ENCODE measurements at regions not wholly inside any gene's neighbourhood (a gene's known extent, or its start where the extent isn't known, plus 50 kb on each side); places are given as distances from the start of the nearest gene placed in this dataset.

- Histone ChIP-seq H3K9me3 (ENCODE audit: control insufficient read depth, insufficient read depth, low read depth, low read length) (no peaks in the 10 kb centered on the region), H3K27ac (ENCODE audit: low read depth, low read length) (no peak overlapping the region), H3K4me3 (ENCODE audit: low read depth, low read length) (no peak overlapping the region), H3K4me1 (ENCODE audit: control insufficient read depth, insufficient read depth, low read length) (no peaks in the 10 kb centered on the region), H3K9ac (ENCODE audit: low read length) (no peak overlapping the region), H3K36me3 (ENCODE audit: control insufficient read depth, insufficient read depth, low read length) (no peaks in the 10 kb centered on the region), H3K27me3 (ENCODE audit: control insufficient read depth, insufficient read depth, low read length) (no peaks in the 10 kb centered on the region)
Observed at GRCh38 chr4:111556851-111557250, 588.4 kb upstream of the FAM241A start.

DNA sequence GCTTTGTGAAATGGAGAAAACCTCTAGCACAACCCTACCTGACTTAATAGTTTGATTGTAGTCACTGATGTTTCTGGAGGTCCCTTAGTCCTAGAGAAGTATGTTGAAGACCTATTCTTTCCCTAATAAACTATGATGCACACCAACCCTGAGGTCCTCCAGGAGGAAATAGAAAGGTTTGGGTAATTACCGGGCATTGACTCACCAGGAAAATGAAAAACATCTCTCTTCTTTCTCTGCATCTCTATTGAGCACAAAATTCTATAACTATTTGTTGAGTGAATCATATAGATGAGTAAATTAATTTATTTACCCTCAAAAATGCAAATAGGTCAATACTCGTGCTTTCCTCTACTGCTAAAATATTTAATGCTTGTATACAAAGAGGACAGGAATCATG, 582.4 kb upstream of the FAM241A start:
- Histone ChIP-seq H3K9me3 (ENCODE audit: control insufficient read depth, insufficient read depth, low read depth, low read length) (peaks cover 10% of the 10 kb centered on the region), H3K27ac (ENCODE audit: low read depth, low read length) (no peak overlapping the region), H3K9ac (ENCODE audit: low read length) (no peak overlapping the region), H3K4me1 (ENCODE audit: control insufficient read depth, insufficient read depth, low read length) (no peaks in the 10 kb centered on the region), H3K36me3 (ENCODE audit: control insufficient read depth, insufficient read depth, low read length) (no peaks in the 10 kb centered on the region), H3K27me3 (ENCODE audit: control insufficient read depth, insufficient read depth, low read length) (no peaks in the 10 kb centered on the region), H3K4me3 (ENCODE audit: low read depth, low read length) (no peak overlapping the region)

- no peak overlapping the region for H3K9ac ChIP-seq (ENCODE audit: low read length)
- no peak overlapping the region for H3K27ac ChIP-seq (ENCODE audit: low read depth, low read length)
- no peaks in the 10 kb centered on the region for H3K27me3 ChIP-seq (ENCODE audit: control insufficient read depth, insufficient read depth, low read length)
- no peaks in the 10 kb centered on the region for H3K9me3 ChIP-seq (ENCODE audit: control insufficient read depth, insufficient read depth, low read depth, low read length)
- H3K4me1 ChIP-seq (ENCODE audit: control insufficient read depth, insufficient read depth, low read length): no peaks in the 10 kb centered on the region
- H3K36me3 ChIP-seq (ENCODE audit: control insufficient read depth, insufficient read depth, low read length): no peaks in the 10 kb centered on the region
- H3K4me3 ChIP-seq (ENCODE audit: low read depth, low read length): no peak overlapping the region
Observed at GRCh38 chr4:111572470-111572869, 572.8 kb upstream of the FAM241A start.

- Histone ChIP-seq H3K27me3 (ENCODE audit: control insufficient read depth, insufficient read depth, low read length) (no peaks in the 10 kb centered on the region), H3K9ac (ENCODE audit: low read length) (no peak overlapping the region), H3K4me1 (ENCODE audit: control insufficient read depth, insufficient read depth, low read length) (no peaks in the 10 kb centered on the region), H3K27ac (ENCODE audit: low read depth, low read length) (no peak overlapping the region), H3K9me3 (ENCODE audit: control insufficient read depth, insufficient read depth, low read depth, low read length) (no peaks in the 10 kb centered on the region), H3K36me3 (ENCODE audit: control insufficient read depth, insufficient read depth, low read length) (no peaks in the 10 kb centered on the region), H3K4me3 (ENCODE audit: low read depth, low read length) (no peak overlapping the region)
Observed at GRCh38 chr4:111573386-111573785, 571.9 kb upstream of the FAM241A start.

DNA sequence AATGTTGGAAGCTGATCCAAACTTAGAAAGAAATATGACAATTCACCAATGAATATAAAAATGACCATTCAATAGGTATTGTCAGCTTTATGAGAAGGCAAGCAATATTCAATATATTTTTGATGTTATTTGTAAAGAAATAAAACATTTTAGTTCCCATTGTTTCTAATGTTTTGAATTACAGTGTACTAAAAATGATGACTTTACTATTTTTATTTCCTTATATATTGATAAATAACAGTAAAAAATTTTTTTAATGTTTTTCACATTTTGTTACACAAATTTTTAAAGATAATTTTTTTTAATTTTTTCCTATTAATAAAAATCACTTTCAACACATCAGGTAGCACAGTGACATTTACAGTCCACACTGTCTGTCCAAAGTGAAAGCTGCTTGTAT, 565.5 kb upstream of the FAM241A start:
- Histone ChIP-seq H3K9ac (ENCODE audit: low read length) (no peak overlapping the region), H3K27ac (ENCODE audit: low read depth, low read length) (no peak overlapping the region), H3K4me1 (ENCODE audit: control insufficient read depth, insufficient read depth, low read length) (no peaks in the 10 kb centered on the region), H3K36me3 (ENCODE audit: control insufficient read depth, insufficient read depth, low read length) (no peaks in the 10 kb centered on the region), H3K4me3 (ENCODE audit: low read depth, low read length) (no peak overlapping the region), H3K27me3 (ENCODE audit: control insufficient read depth, insufficient read depth, low read length) (no peaks in the 10 kb centered on the region), H3K9me3 (ENCODE audit: control insufficient read depth, insufficient read depth, low read depth, low read length) (peaks cover 15% of the 10 kb centered on the region)

GRCh38 chr4:111595456-111595855, 549.8 kb upstream of the FAM241A start:
- no peaks in the 10 kb centered on the region for H3K4me1 ChIP-seq (ENCODE audit: control insufficient read depth, insufficient read depth, low read length)
- H3K27ac ChIP-seq (ENCODE audit: low read depth, low read length): no peak overlapping the region
- H3K27me3 ChIP-seq (ENCODE audit: control insufficient read depth, insufficient read depth, low read length): no peaks in the 10 kb centered on the region
- H3K9ac ChIP-seq (ENCODE audit: low read length): no peak overlapping the region
- H3K4me3 ChIP-seq (ENCODE audit: low read depth, low read length): no peak overlapping the region
- H3K9me3 ChIP-seq (ENCODE audit: control insufficient read depth, insufficient read depth, low read depth, low read length): no peaks in the 10 kb centered on the region
- H3K36me3 ChIP-seq (ENCODE audit: control insufficient read depth, insufficient read depth, low read length): no peaks in the 10 kb centered on the region

DNA sequence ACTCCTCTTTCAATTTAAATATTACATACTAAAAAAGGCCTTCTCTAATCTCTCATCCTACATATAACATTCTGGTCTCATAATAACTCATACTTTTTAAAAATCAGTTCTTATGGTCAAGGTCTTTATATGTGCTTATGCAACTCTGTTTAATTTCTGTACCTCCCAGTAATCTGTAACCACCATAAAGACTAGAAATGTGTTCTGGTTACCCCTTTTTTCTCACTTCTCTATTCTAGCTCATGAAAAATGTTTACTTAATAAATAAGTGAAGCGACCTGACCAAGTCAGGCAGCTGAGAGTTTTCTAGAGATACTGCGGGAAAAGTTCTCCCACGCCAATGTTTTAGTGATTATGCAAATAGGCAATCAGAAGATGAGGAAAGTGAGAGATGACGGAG, 548.8 kb upstream of the FAM241A start:
- Histone ChIP-seq H3K27me3 (ENCODE audit: control insufficient read depth, insufficient read depth, low read length) (no peaks in the 10 kb centered on the region), H3K27ac (ENCODE audit: low read depth, low read length) (no peak overlapping the region), H3K9me3 (ENCODE audit: control insufficient read depth, insufficient read depth, low read depth, low read length) (no peaks in the 10 kb centered on the region), H3K4me3 (ENCODE audit: low read depth, low read length) (no peak overlapping the region), H3K4me1 (ENCODE audit: control insufficient read depth, insufficient read depth, low read length) (no peaks in the 10 kb centered on the region), H3K36me3 (ENCODE audit: control insufficient read depth, insufficient read depth, low read length) (no peaks in the 10 kb centered on the region), H3K9ac (ENCODE audit: low read length) (no peak overlapping the region)

DNA sequence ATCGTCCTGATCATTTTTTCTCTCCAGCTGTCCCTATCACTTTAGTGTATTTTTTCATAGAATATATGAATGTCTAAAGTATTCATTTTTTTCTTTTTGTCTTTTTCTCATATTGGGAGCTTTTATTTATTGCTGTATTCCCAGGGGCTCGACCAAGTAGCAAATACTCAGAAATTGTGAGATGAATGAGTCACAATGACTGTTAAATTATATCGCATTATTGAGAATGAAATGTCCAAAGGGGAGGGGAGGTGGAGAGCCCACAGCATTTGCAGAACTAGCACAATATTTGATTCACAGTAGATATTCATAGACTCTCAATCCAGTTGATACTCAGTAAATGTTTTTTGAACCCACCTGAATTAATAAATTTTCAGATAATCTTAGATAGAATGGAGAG, 543.6 kb upstream of the FAM241A start:
- Histone ChIP-seq H3K27ac (ENCODE audit: low read depth, low read length) (no peak overlapping the region), H3K36me3 (ENCODE audit: control insufficient read depth, insufficient read depth, low read length) (no peaks in the 10 kb centered on the region), H3K4me3 (ENCODE audit: low read depth, low read length) (no peak overlapping the region), H3K9ac (ENCODE audit: low read length) (no peak overlapping the region), H3K9me3 (ENCODE audit: control insufficient read depth, insufficient read depth, low read depth, low read length) (no peaks in the 10 kb centered on the region), H3K27me3 (ENCODE audit: control insufficient read depth, insufficient read depth, low read length) (no peaks in the 10 kb centered on the region), H3K4me1 (ENCODE audit: control insufficient read depth, insufficient read depth, low read length) (no peaks in the 10 kb centered on the region)

DNA sequence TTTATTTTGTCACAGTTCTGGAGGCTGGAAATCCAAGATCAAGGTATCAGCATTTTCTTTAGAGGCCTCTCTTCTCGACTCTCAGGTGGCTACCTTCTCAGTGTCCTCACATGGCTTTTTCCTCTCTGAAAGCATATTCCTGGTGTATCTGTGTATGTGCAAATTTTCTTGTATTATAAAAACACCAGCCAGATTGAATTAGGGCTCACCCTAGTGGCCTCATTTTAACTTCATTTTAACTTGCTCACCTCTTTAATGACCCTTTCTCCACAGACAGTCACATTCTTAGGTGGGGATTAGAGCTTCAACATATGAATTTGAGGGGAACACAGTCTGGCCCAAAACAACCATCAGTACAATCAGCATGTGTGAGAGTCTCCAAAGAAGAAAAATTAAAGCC, 542.4 kb upstream of the FAM241A start:
- no peaks in the 10 kb centered on the region for H3K36me3 ChIP-seq (ENCODE audit: control insufficient read depth, insufficient read depth, low read length)
- no peaks in the 10 kb centered on the region for H3K4me1 ChIP-seq (ENCODE audit: control insufficient read depth, insufficient read depth, low read length)
- H3K27ac ChIP-seq (ENCODE audit: low read depth, low read length): no peak overlapping the region
- H3K9ac ChIP-seq (ENCODE audit: low read length): no peak overlapping the region
- H3K9me3 ChIP-seq (ENCODE audit: control insufficient read depth, insufficient read depth, low read depth, low read length): no peaks in the 10 kb centered on the region
- no peak overlapping the region for H3K4me3 ChIP-seq (ENCODE audit: low read depth, low read length)
- no peaks in the 10 kb centered on the region for H3K27me3 ChIP-seq (ENCODE audit: control insufficient read depth, insufficient read depth, low read length)

DNA sequence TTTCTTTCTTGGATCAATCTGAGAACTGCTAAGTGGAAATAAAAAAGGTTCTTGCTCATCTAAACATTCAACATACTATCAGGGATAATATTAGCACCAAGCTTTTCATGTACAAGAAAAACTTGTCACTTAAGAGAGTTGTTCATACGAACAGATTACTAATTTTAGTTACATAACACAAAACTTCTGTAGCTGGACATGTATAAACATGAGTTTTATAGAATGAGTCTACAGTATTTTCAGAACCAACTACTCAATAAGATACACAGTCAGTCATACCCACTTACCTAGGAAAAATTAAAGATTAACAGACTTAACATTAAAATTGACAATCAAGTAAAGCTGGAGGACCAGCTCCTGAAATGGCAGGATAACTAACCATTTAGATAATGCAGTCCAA, 540.1 kb upstream of the FAM241A start:
- Histone ChIP-seq H3K4me1 (ENCODE audit: control insufficient read depth, insufficient read depth, low read length) (no peaks in the 10 kb centered on the region), H3K9me3 (ENCODE audit: control insufficient read depth, insufficient read depth, low read depth, low read length) (no peaks in the 10 kb centered on the region)

GRCh38 chr4:111610681-111611080, 534.6 kb upstream of the FAM241A start:
- H3K27ac ChIP-seq (ENCODE audit: low read depth, low read length): no peak overlapping the region
- no peaks in the 10 kb centered on the region for H3K27me3 ChIP-seq (ENCODE audit: control insufficient read depth, insufficient read depth, low read length)
- no peaks in the 10 kb centered on the region for H3K4me1 ChIP-seq (ENCODE audit: control insufficient read depth, insufficient read depth, low read length)

More for the DNA sequence above, 540.1 kb upstream of the FAM241A start:
- no peaks in the 10 kb centered on the region for H3K27me3 ChIP-seq (ENCODE audit: control insufficient read depth, insufficient read depth, low read length)
- no peaks in the 10 kb centered on the region for H3K36me3 ChIP-seq (ENCODE audit: control insufficient read depth, insufficient read depth, low read length)
- no peak overlapping the region for H3K9ac ChIP-seq (ENCODE audit: low read length)
- no peak overlapping the region for H3K4me3 ChIP-seq (ENCODE audit: low read depth, low read length)
- no peak overlapping the region for H3K27ac ChIP-seq (ENCODE audit: low read depth, low read length)

GRCh38 chr4:111618908-111619307, 526.3 kb upstream of the FAM241A start:
- Histone ChIP-seq H3K9me3 (ENCODE audit: control insufficient read depth, insufficient read depth, low read depth, low read length) (no peaks in the 10 kb centered on the region), H3K4me1 (ENCODE audit: control insufficient read depth, insufficient read depth, low read length) (no peaks in the 10 kb centered on the region), H3K27ac (ENCODE audit: low read depth, low read length) (no peak overlapping the region), H3K27me3 (ENCODE audit: control insufficient read depth, insufficient read depth, low read length) (no peaks in the 10 kb centered on the region), H3K9ac (ENCODE audit: low read length) (no peak overlapping the region), H3K36me3 (ENCODE audit: control insufficient read depth, insufficient read depth, low read length) (no peaks in the 10 kb centered on the region), H3K4me3 (ENCODE audit: low read depth, low read length) (no peak overlapping the region)

More at GRCh38 chr4:111610681-111611080, 534.6 kb upstream of the FAM241A start:
- Histone ChIP-seq H3K9me3 (ENCODE audit: control insufficient read depth, insufficient read depth, low read depth, low read length) (no peaks in the 10 kb centered on the region), H3K9ac (ENCODE audit: low read length) (no peak overlapping the region), H3K4me3 (ENCODE audit: low read depth, low read length) (no peak overlapping the region), H3K36me3 (ENCODE audit: control insufficient read depth, insufficient read depth, low read length) (no peaks in the 10 kb centered on the region)
